T-helper 1 cell treated with Interleukin-12 subunit alpha and Interleukin-12 subunit beta and Interleukin-4 antibody, amounts not matched to agents 30 μg/mL and 1 μg/mL, for 36 hours (primary cell): ENCODE measurements at regions not wholly inside any gene's neighbourhood (a gene's known extent, or its start where the extent isn't known, plus 50 kb on each side); places are given as distances from the start of the nearest gene placed in this dataset.

Source experiments
- H3K27ac Mint-ChIP-seq: one replicate; pipeline ENCODE4 v1.8.0; 2021; ENCODE audit warnings: mild to moderate bottlenecking, mixed read lengths
- H3K27me3 Mint-ChIP-seq: one replicate; pipeline ENCODE4 v1.8.0; 2021; ENCODE audit warnings: low read depth, mixed read lengths
- H3K36me3 Mint-ChIP-seq: one replicate; pipeline ENCODE4 v1.8.0; 2021; ENCODE audit warnings: low read depth, mixed read lengths
- H3K4me1 Mint-ChIP-seq: one replicate; pipeline ENCODE4 v1.8.0; 2021; ENCODE audit warnings: low read depth, mixed read lengths
- H3K4me3 Mint-ChIP-seq: one replicate; pipeline ENCODE4 v1.8.0; 2021; ENCODE audit warnings: mild to moderate bottlenecking, moderate library complexity, mixed read lengths
- H3K9me3 Mint-ChIP-seq: one replicate; pipeline ENCODE4 v1.8.0; 2021; ENCODE audit warnings: mixed read lengths

DNA sequence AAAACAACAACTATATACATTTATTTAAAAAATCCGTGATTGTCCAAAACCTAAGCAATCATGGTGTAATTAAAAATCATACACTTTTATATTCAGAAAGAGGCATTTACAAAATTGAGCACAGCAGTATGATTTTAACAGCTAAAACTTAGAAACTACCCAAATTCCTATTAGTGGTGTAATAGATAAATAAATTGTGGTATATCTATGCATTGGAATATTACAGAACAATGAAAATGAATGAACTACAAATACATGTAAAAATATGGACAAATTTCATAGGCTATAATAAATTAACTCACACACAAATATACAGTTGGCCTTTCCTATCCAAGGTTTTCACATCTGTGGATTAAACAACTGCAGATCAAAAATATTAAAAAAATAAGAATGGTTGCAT lies 700.5 kb upstream of the ARPP21 start:
- H3K4me3 Mint-ChIP-seq: no peak overlapping the region
- no peaks in the 10 kb centered on the region for H3K9me3 Mint-ChIP-seq
- H3K27ac Mint-ChIP-seq: no peak overlapping the region
- H3K36me3 Mint-ChIP-seq: no peaks in the 10 kb centered on the region
- no peaks in the 10 kb centered on the region for H3K27me3 Mint-ChIP-seq
- no peaks in the 10 kb centered on the region for H3K4me1 Mint-ChIP-seq

DNA sequence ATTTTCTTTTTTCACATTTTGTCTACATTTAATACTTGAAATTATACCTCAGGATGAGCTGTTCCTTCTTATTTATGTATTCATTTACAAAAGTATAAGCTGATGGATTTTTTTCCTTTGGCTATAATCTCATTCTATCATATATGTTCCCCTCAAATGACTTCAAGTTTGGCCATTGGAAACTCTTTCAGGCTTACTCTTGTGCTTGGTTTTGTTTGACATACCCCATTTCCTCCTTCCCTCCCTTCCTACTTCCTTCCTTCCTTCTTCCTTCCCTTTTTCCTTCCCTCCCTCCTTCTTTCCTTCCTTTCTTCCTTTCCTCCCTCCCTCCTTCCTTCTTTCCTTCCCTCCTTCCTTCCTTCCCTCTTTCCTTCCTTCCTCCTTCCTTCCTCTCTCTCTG lies 697.1 kb upstream of the ARPP21 start:
- Mint-ChIP-seq H3K4me1 (no peaks in the 10 kb centered on the region), H3K36me3 (no peaks in the 10 kb centered on the region), H3K9me3 (no peaks in the 10 kb centered on the region), H3K27ac (no peak overlapping the region), H3K4me3 (no peak overlapping the region), H3K27me3 (no peaks in the 10 kb centered on the region)

DNA sequence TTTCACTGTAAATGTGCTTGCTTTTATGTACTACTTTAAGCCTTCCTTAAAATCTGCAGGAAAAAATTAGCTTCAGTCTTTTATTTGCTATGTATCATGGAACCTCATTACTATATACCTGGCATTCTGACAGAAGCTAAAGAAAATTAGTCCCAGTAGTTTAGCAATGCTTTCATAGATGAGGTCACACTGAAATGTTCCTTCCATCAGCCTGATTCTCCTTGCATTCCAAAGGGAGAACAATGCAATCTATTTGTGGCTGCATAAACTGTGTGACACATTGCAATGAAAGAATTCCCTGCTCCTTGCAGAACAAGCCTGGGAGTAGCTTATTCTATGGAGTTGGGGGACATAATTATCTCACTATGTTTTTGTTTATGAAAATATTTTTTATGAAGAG lies 691.5 kb upstream of the ARPP21 start:
- H3K27ac Mint-ChIP-seq: no peak overlapping the region
- no peak overlapping the region for H3K4me3 Mint-ChIP-seq
- no peaks in the 10 kb centered on the region for H3K36me3 Mint-ChIP-seq
- H3K27me3 Mint-ChIP-seq: no peaks in the 10 kb centered on the region
- peaks cover 6% of the 10 kb centered on the region for H3K9me3 Mint-ChIP-seq
- H3K4me1 Mint-ChIP-seq: no peaks in the 10 kb centered on the region

DNA sequence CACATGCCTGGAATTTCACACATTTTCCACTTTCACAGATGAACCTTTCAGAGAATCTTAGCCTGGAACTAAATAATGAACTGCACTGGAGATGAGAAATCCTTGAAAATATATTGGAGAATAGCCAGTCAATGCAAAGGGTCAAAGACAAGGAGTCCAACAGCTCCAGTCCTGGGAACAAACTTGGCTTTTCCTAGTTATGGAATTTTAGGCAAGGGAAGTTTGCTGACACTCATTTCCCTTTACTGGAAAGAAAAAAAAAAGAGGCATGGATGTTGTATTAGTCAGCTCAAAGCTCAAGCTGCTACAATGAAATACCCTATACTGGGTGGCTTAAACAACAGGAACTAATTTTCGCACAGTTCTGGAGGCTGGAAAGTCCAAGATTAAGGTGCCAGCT lies 690.8 kb upstream of the ARPP21 start:
- Mint-ChIP-seq H3K27me3 (no peaks in the 10 kb centered on the region), H3K4me1 (no peaks in the 10 kb centered on the region)

DNA sequence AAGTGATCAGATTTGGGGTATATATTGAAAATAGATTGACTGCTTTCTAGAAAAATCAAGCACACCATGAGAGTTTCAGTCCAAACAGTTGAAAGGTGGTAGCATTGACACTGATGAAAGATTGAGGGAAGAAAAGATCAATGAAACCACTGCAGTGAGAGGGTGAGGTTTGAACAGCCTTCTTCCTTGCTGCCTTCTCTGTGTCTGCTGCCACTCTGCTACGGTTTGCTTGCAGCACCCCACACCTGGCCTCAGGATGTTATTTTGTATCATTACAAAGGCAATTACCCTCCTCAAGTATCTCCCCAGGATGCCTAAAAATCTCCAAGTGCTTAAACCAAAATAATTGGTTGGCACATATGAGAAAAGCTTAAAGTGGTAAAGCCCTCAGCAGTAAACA lies 683.6 kb upstream of the ARPP21 start:
- Mint-ChIP-seq H3K4me1 (peaks cover 2% of the 10 kb centered on the region), H3K4me3 (no peak overlapping the region), H3K9me3 (no peaks in the 10 kb centered on the region), H3K27me3 (no peaks in the 10 kb centered on the region), H3K27ac (no peak overlapping the region), H3K36me3 (no peaks in the 10 kb centered on the region)

More for the DNA sequence above, 690.8 kb upstream of the ARPP21 start:
- H3K4me3 Mint-ChIP-seq: no peak overlapping the region
- no peak overlapping the region for H3K27ac Mint-ChIP-seq
- no peaks in the 10 kb centered on the region for H3K36me3 Mint-ChIP-seq
- peaks cover 6% of the 10 kb centered on the region for H3K9me3 Mint-ChIP-seq

DNA sequence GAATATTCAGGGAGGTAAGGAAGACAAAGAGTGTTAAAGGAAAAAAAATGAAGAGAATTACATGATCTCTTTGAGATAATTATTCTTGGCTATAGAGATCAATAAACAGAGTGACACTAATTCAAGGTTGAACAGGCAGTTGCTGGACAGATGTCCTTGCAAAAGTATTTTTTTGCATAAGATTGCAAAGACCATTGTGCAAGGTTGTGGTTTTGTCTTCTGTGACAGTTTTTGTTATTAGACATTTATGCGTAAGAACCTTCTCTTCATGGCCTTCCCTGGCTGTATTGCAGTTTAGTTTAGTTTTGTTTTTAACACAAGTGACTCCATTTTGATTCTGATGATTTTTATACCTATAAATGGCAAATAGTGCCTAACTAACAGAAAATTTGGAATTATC lies 682.8 kb upstream of the ARPP21 start:
- Mint-ChIP-seq H3K9me3 (no peaks in the 10 kb centered on the region), H3K27me3 (no peaks in the 10 kb centered on the region), H3K4me1 (peaks cover 2% of the 10 kb centered on the region), H3K27ac (no peak overlapping the region), H3K36me3 (no peaks in the 10 kb centered on the region), H3K4me3 (no peak overlapping the region)

DNA sequence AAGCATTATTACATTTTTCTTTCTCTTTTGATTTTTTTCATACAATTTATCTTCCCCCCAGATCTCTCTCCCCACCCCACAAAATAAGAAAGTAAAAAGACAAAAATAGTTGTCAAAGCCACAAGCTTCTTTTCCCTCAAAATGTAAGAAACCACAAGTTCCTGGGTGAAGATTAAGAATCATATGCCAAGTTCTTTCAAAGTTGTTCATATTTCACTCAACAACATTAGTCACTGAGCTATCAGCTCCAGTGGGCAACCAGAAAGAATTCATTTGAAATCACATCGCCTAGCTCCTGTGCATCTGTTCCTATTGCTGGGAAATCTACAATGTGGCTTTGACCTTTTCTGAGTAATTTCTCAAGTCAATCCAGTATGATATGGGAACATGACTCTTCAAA lies 681.6 kb upstream of the ARPP21 start:
- H3K4me3 Mint-ChIP-seq: no peak overlapping the region
- H3K27ac Mint-ChIP-seq: no peak overlapping the region
- H3K36me3 Mint-ChIP-seq: no peaks in the 10 kb centered on the region
- H3K27me3 Mint-ChIP-seq: no peaks in the 10 kb centered on the region
- H3K4me1 Mint-ChIP-seq: peaks cover 2% of the 10 kb centered on the region
- H3K9me3 Mint-ChIP-seq: no peaks in the 10 kb centered on the region

DNA sequence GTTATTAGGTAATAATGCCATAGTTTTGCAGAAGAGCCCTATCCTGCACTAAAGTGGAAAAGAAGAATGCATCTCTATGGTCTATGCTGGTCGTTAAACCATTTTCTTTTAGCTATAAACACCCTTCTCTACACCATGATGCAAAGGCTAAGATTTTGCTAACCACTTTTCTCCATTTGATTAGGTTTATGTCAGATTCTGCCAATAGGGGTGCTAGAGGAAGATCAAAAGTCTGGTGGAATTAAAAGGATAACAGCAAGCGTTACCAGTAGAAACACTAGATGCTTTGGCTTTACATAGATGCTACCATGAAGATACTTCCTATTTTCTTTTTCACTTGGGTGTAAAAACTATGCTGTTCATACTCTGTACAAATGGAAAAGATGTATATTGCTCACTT lies 669.8 kb upstream of the ARPP21 start:
- Mint-ChIP-seq H3K9me3 (no peaks in the 10 kb centered on the region), H3K27ac (no peak overlapping the region), H3K4me3 (no peak overlapping the region), H3K27me3 (no peaks in the 10 kb centered on the region), H3K4me1 (no peaks in the 10 kb centered on the region), H3K36me3 (no peaks in the 10 kb centered on the region)

DNA sequence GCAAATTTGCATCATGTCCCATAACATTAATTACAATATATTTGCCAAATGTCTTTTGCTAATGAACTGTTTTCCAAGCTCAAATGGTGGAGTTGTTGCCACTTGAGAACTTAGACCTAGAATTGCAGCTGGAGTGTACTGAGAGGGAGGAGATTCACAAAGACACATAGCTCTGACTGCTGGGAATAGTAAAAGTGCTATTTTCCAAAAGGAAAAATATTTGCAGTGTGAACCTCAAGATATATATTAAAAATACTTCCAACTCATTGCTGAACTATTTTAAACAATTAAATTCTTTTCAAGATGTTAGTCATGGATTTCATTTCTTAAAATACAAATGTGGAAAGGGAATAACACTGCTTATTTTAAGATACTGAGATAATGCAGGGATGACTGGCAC lies 666.8 kb upstream of the ARPP21 start:
- H3K36me3 Mint-ChIP-seq: no peaks in the 10 kb centered on the region
- H3K4me1 Mint-ChIP-seq: no peaks in the 10 kb centered on the region
- H3K9me3 Mint-ChIP-seq: peaks cover 20% of the 10 kb centered on the region
- no peak overlapping the region for H3K27ac Mint-ChIP-seq
- no peaks in the 10 kb centered on the region for H3K27me3 Mint-ChIP-seq
- H3K4me3 Mint-ChIP-seq: no peak overlapping the region

DNA sequence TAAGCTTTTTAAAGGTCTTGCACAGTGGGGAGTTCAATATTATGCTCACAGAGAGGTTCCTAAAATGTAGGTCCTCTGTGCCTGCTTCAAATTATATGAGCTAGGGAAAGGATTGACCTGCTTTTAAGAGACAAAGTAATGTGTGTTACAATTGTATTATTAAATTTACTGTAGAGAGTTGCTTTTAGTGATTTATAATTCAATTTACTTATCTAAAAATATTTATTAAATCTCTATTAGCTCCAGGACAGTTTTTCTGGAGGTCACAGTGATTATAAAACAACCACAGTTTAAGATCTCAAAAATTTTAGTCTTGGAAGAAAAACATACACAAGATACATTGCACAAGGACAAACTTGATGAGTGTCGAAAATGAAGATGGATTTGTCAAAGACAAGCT lies 665.7 kb upstream of the ARPP21 start:
- Mint-ChIP-seq H3K9me3 (peaks cover 26% of the 10 kb centered on the region), H3K4me1 (no peaks in the 10 kb centered on the region), H3K4me3 (no peak overlapping the region), H3K27me3 (no peaks in the 10 kb centered on the region), H3K36me3 (no peaks in the 10 kb centered on the region), H3K27ac (no peak overlapping the region)

DNA sequence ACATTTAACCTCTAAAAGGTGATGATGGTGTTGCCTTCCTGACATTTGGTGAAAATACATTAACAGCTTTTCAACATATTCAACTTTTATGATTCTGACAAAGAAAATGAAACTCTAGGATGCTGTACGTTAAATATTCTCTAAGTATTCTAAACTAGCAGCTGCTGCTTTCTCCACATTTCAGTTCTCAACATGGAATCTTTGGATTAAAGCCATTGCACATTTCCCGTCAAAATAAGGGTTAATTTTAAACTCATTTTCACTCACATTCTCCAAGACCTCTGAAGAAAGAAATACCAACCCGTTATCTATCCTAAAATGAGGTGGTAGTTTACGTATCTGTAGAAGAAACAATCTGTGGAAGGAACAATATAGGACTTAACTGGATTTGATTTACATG lies 655.7 kb upstream of the ARPP21 start:
- Mint-ChIP-seq H3K36me3 (no peaks in the 10 kb centered on the region), H3K4me1 (no peaks in the 10 kb centered on the region), H3K9me3 (peaks cover 3% of the 10 kb centered on the region), H3K27me3 (no peaks in the 10 kb centered on the region), H3K27ac (no peak overlapping the region), H3K4me3 (no peak overlapping the region)

DNA sequence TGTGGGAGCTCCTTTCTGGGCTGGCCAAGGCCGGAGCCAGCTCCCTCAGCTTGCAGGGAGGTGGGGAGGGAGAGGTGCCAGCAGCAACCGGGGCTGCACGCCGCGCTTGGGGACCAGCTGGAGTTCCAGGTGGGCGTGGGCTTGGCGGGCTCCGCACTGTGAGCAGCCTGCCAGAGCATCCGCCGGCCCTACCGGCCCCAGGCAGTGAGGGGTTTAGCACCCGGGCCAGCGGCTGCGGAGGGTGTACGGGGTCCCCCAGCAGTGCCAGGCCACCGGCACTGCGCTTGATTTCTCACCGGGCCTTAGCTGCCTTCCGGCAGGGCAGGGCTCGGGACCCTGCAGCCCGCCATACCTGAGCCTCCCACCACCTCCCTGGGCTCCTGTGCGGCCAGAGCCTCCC lies 651.0 kb upstream of the ARPP21 start:
- Mint-ChIP-seq H3K36me3 (no peaks in the 10 kb centered on the region), H3K4me3 (no peak overlapping the region), H3K27me3 (no peaks in the 10 kb centered on the region), H3K27ac (no peak overlapping the region), H3K9me3 (no peaks in the 10 kb centered on the region), H3K4me1 (no peaks in the 10 kb centered on the region)

DNA sequence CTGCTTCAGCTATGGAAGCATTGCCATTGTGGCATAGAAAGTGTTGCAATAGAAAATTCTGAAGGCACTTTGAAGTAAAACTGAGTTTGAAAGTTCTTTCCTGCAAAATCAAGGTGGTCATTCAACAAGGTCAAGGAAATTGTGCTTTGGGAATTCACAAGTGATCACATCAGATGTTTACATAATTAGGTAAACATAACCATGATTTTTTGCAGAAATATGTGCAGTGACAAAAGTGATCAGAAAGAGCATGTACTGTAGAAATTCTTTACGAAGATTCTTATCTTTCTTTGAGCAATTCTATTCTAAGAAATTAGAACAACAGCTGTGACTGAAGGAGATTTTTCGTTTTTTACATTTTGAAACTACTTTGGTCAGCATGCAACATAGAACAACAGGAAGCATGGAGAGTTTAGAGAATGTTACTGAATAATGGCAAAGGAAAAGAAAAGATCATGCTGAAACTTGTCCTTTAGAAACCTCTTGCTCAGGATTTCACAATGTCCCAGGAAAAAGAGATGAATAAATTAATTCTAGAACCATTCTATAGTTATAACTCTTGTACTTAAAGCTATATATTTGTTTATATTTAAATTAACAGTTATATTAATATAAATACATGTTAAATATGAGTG lies 643.4 kb upstream of the ARPP21 start:
- Mint-ChIP-seq H3K9me3 (no peaks in the 10 kb centered on the region), H3K4me3 (no peak overlapping the region), H3K36me3 (no peaks in the 10 kb centered on the region), H3K27ac (no peak overlapping the region), H3K4me1 (no peaks in the 10 kb centered on the region), H3K27me3 (no peaks in the 10 kb centered on the region)

DNA sequence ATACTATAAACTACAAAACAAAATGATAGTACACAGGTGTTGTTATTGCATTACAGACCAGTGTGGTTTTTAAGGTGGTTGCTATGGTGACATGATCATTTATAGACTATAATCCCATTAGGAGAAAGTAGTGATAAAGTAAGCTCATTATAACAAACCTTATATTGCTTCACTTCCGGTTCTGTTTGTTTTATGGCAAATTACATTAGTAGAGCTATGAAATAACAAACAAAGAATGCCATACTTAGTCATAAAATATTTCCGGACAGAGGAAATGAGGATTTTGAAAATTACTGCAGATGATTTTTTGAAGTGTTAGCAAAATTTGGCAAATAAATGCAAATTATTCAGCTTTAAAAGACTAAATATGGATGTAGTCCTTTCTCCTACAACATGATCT lies 640.4 kb upstream of the ARPP21 start:
- no peaks in the 10 kb centered on the region for H3K27me3 Mint-ChIP-seq
- H3K36me3 Mint-ChIP-seq: no peaks in the 10 kb centered on the region

DNA sequence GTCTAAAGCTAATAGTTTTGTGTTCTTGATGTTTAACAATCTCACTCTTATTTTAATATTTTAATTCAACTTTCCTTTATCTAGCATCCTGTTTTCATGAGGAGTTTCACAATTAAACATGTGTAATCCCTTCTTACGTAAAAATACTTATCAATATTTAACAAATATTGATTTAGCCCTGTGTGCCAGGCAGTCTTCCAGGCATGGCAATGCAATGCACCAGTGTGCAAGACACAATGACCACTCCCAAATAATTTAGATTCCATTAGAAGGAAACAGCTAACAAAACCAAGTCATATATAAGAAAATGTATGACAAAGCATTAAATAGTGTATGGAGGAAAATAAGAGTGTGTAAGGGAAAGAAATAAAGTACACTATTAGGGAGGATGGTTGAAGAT lies 627.1 kb upstream of the ARPP21 start:
- H3K4me1 Mint-ChIP-seq: no peaks in the 10 kb centered on the region
- no peak overlapping the region for H3K4me3 Mint-ChIP-seq
- H3K27ac Mint-ChIP-seq: no peak overlapping the region
- peaks cover 5% of the 10 kb centered on the region for H3K9me3 Mint-ChIP-seq
- H3K36me3 Mint-ChIP-seq: no peaks in the 10 kb centered on the region
- no peaks in the 10 kb centered on the region for H3K27me3 Mint-ChIP-seq

More for the DNA sequence above, 640.4 kb upstream of the ARPP21 start:
- H3K27ac Mint-ChIP-seq: no peak overlapping the region
- no peaks in the 10 kb centered on the region for H3K4me1 Mint-ChIP-seq
- no peak overlapping the region for H3K4me3 Mint-ChIP-seq
- H3K9me3 Mint-ChIP-seq: no peaks in the 10 kb centered on the region

DNA sequence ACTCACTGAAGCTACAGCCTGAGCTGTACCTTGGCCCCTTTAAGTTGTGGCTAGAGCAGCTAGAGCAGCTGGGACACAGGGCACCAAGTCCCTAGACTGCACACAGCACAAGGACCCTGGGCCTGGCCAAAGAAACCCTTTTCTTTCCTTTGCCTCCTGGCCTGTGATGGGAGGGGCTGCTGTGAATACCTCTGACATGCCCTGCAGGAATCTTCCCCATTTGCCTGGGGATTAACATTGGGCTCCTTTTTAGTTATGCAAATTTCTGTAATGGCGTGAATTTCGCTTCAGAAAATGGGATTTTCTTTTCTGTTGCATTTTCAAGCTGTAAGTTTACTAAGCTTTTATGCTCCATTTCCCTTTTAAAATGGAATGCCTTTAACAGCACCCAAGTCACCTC lies 611.2 kb upstream of the ARPP21 start:
- H3K4me3 Mint-ChIP-seq: no peak overlapping the region
- no peak overlapping the region for H3K27ac Mint-ChIP-seq
- no peaks in the 10 kb centered on the region for H3K27me3 Mint-ChIP-seq
- no peaks in the 10 kb centered on the region for H3K36me3 Mint-ChIP-seq
- H3K4me1 Mint-ChIP-seq: no peaks in the 10 kb centered on the region
- peaks cover 35% of the 10 kb centered on the region for H3K9me3 Mint-ChIP-seq
